Chondrocyte (in vitro differentiated cells): ENCODE measurements at regions not wholly inside any gene's neighbourhood (a gene's known extent, or its start where the extent isn't known, plus 50 kb on each side); places are given as distances from the start of the nearest gene placed in this dataset.

Experiments used
- DNase-seq: peaks from one replicate; pipeline ENCODE4 v3.0.0; 2021; ENCODE audit warnings: mixed read lengths, low spot score
- H3K27ac Mint-ChIP-seq: one replicate; pipeline ENCODE4 v1.8.0; 2021; ENCODE audit warnings: mild to moderate bottlenecking, moderate library complexity, mixed read lengths; ENCODE audit not compliant: unreplicated experiment
- H3K27me3 Mint-ChIP-seq: 2 replicates; pipeline ENCODE4 v1.8.0; 2021; ENCODE audit warnings: low read depth, mixed read lengths
- H3K36me3 Mint-ChIP-seq: 2 replicates; pipeline ENCODE4 v1.8.0; 2021; ENCODE audit warnings: low read depth, mixed read lengths
- H3K4me1 Mint-ChIP-seq: 2 replicates; pipeline ENCODE4 v1.8.0; 2021; ENCODE audit warnings: low read depth, mild to moderate bottlenecking, mixed read lengths
- H3K4me3 Mint-ChIP-seq: one replicate; pipeline ENCODE4 v1.8.0; 2021; ENCODE audit warnings: mild to moderate bottlenecking, moderate library complexity, mixed read lengths; ENCODE audit not compliant: unreplicated experiment
- H3K9me3 Mint-ChIP-seq: 2 replicates; pipeline ENCODE4 v1.8.0; 2021; ENCODE audit warnings: low read depth, mixed read lengths
- CTCF ChIP-seq: fragments of 200-600 bp; sonication (generic); IDR thresholded peaks from 2 replicates; pipeline ENCODE4 v1.5.0; 2021; ENCODE audit warnings: antibody characterized with exemption, mild to moderate bottlenecking, moderate library complexity

- TF ChIP-seq CTCF = no peak
- H3K27me3 Mint-ChIP-seq = no peaks in the 10 kb centered on the region
Observed at GRCh38 chr20:43302936-43303335, 113.2 kb upstream of the PTPRT start.

GRCh38 chr20:43300901-43301300, 111.2 kb upstream of the PTPRT start:
- no peak overlapping the region for H3K27ac Mint-ChIP-seq
- no peak for TF ChIP-seq CTCF
- H3K4me1 Mint-ChIP-seq = no peaks in the 10 kb centered on the region
- no peak for DNase-seq
- no peaks in the 10 kb centered on the region for H3K27me3 Mint-ChIP-seq
- H3K9me3 Mint-ChIP-seq = peaks cover 23% of the 10 kb centered on the region
- H3K36me3 Mint-ChIP-seq = no peaks in the 10 kb centered on the region
- H3K4me3 Mint-ChIP-seq = no peak overlapping the region

More at GRCh38 chr20:43302936-43303335, 113.2 kb upstream of the PTPRT start:
- no peaks in the 10 kb centered on the region for H3K36me3 Mint-ChIP-seq
- DNase-seq = no peak
- no peak overlapping the region for H3K4me3 Mint-ChIP-seq
- H3K27ac Mint-ChIP-seq = no peak overlapping the region
- peaks cover 14% of the 10 kb centered on the region for H3K9me3 Mint-ChIP-seq
- H3K4me1 Mint-ChIP-seq = no peaks in the 10 kb centered on the region

- no peak overlapping the region for H3K27ac Mint-ChIP-seq
- H3K36me3 Mint-ChIP-seq = no peaks in the 10 kb centered on the region
- H3K4me3 Mint-ChIP-seq = no peak overlapping the region
- peaks cover 21% of the 10 kb centered on the region for H3K9me3 Mint-ChIP-seq
- no peaks in the 10 kb centered on the region for H3K27me3 Mint-ChIP-seq
- no peaks in the 10 kb centered on the region for H3K4me1 Mint-ChIP-seq
- no peak for TF ChIP-seq CTCF
- no peak for DNase-seq
Observed at GRCh38 chr20:43295781-43296180, 106.1 kb upstream of the PTPRT start.

GRCh38 chr20:43295263-43295662, 105.6 kb upstream of the PTPRT start:
- H3K4me1 Mint-ChIP-seq = no peaks in the 10 kb centered on the region
- TF ChIP-seq CTCF = no peak
- no peaks in the 10 kb centered on the region for H3K27me3 Mint-ChIP-seq
- no peak overlapping the region for H3K27ac Mint-ChIP-seq
- no peak for DNase-seq
- no peak overlapping the region for H3K4me3 Mint-ChIP-seq
- no peaks in the 10 kb centered on the region for H3K36me3 Mint-ChIP-seq
- peaks cover 21% of the 10 kb centered on the region for H3K9me3 Mint-ChIP-seq

- peaks cover 24% of the 10 kb centered on the region for H3K9me3 Mint-ChIP-seq
- H3K27ac Mint-ChIP-seq = no peak overlapping the region
- H3K4me1 Mint-ChIP-seq = no peaks in the 10 kb centered on the region
- no peaks in the 10 kb centered on the region for H3K36me3 Mint-ChIP-seq
- no peaks in the 10 kb centered on the region for H3K27me3 Mint-ChIP-seq
- DNase-seq = no peak
- TF ChIP-seq CTCF = no peak
- no peak overlapping the region for H3K4me3 Mint-ChIP-seq
Observed at GRCh38 chr20:43294031-43294430, 104.3 kb upstream of the PTPRT start.
